Psoas muscle (tissue), 7 donors: ENCODE measurements at regions not wholly inside any gene's neighbourhood (a gene's known extent, or its start where the extent isn't known, plus 50 kb on each side); places are given as distances from the start of the nearest gene placed in this dataset.

Source experiments
- ATAC-seq, 4 donors: fragments of 200-7000 bp; cut with Tn5 transposase; one replicate each; pipeline ENCODE4 v1.9.1; 2020; ENCODE audit warnings: moderate library complexity in 3 of 4, mild to moderate bottlenecking in 2 of 4
- DNase-seq, 2 donors: peaks; one replicate each; pipeline ENCODE4 v3.0.0-alpha.2; 2020
- H3K27ac ChIP-seq: fragments of 200-600 bp; one replicate; pipeline ENCODE4 v1.8.0; 2022
- H3K27me3 ChIP-seq, 3 donors: fragments of 200-600 bp in 1 of 3; one replicate each; pipeline versions ENCODE4 v1.6.1 to v1.8.0; 2013 to 2022; ENCODE audit warnings: low read length in 2 of 3, mild to moderate bottlenecking in 2 of 3, moderate library complexity in 1 of 3; ENCODE audit not compliant: insufficient read depth in 3 of 3
- H3K36me3 ChIP-seq, 2 donors: fragments of 200-600 bp in 1 of 2; one replicate each; pipeline versions ENCODE4 v1.6.1 to v1.8.0; 2013 to 2022; ENCODE audit warnings: low read depth in 1 of 2, mild to moderate bottlenecking in 1 of 2, moderate library complexity in 1 of 2; ENCODE audit not compliant: insufficient read depth in 1 of 2
- H3K4me1 ChIP-seq: fragments of 200-600 bp; one replicate; pipeline ENCODE4 v1.8.0; 2022
- H3K4me3 ChIP-seq: fragments of 200-600 bp; one replicate; pipeline ENCODE4 v1.8.0; 2022; ENCODE audit warnings: mild to moderate bottlenecking
- H3K9me3 ChIP-seq: fragments of 200-600 bp; one replicate; pipeline ENCODE4 v1.8.0; 2022
- CTCF ChIP-seq: fragments of 200-600 bp; IDR thresholded peaks from one replicate; pipeline ENCODE4 v1.8.0; 2022; ENCODE audit warnings: antibody characterized with exemption
- WGBS, 3 donors: extraction: QIAGEN DNeasy Blood & Tissue Kit; methylation state at CpG; one replicate each; pipeline versions ENCODE4 v1.1.6 to v1.1.7; 2013; 5-methylcytosine and 5-hydroxymethylcytosine counted together
- intact Hi-C, 2 donors: fragments of 100-400 bp; cut with DNase I; formaldehyde crosslinking; loops; one replicate each; pipeline versions ENCODE4 v1.11.0 to v1.14.2; 2022
- donor health status: healthy with polysubstance abuse.
- donor health status: DM: no; HTN: no; CAD: no; lungs with moderate emphysema.
- donor health status: Bipolar disorder and iron deficiency.
- donor health status: healthy.
- donor health status: DM: yes; HTN: yes; CAD: no.
- donor health status: DM: no; HTN: no; CAD: no.
- donor health status: DM: yes; HTN: yes; CAD: no.

GRCh38 chr21:36602735-36603134, 96.2 kb upstream of the SIM2 start:
- ATAC-seq, result no peak
- peaks cover 0 to 35% (median 8%) of the 10 kb centered on the region in 3 donors for H3K27me3 ChIP-seq
- WGBS, 3 donors, result 80 to 86% (median 83%) methylated on average over 8 of the region's 8 CpGs

GRCh38 chr21:36603221-36603620, 95.7 kb upstream of the SIM2 start:
- DNase-seq (no peak), ATAC-seq (no peak)
- H3K4me3 ChIP-seq, result no peak overlapping the region
- peaks cover 0 to 35% (median 8%) of the 10 kb centered on the region in 3 donors for H3K27me3 ChIP-seq
- intact Hi-C loops, result no loop called here
- no peaks in the 10 kb centered on the region for H3K9me3 ChIP-seq
- no peak overlapping the region for H3K27ac ChIP-seq
- no peaks in the 10 kb centered on the region for H3K36me3 ChIP-seq
- no peak for TF ChIP-seq CTCF
- WGBS, 3 donors, result 30 to 55% (median 48%) methylated on average over 2 of the region's 2 CpGs
- no peaks in the 10 kb centered on the region for H3K4me1 ChIP-seq

More at GRCh38 chr21:36602735-36603134, 96.2 kb upstream of the SIM2 start:
- no peaks in the 10 kb centered on the region for H3K9me3 ChIP-seq
- no peak for DNase-seq
- TF ChIP-seq CTCF, result no peak
- no peak overlapping the region for H3K4me3 ChIP-seq
- H3K36me3 ChIP-seq, result no peaks in the 10 kb centered on the region
- no peaks in the 10 kb centered on the region for H3K4me1 ChIP-seq
- intact Hi-C loops, result no loop called here
- no peak overlapping the region for H3K27ac ChIP-seq

GRCh38 chr21:36605426-36605825, 93.5 kb upstream of the SIM2 start:
- H3K4me3 ChIP-seq, result no peak overlapping the region
- WGBS, 3 donors, result 35 to 40% (median 39%) methylated on average over 8 of the region's 8 CpGs
- H3K27me3 ChIP-seq, result peaks cover 0 to 31% (median 12%) of the 10 kb centered on the region in 3 donors
- H3K36me3 ChIP-seq, result no peaks in the 10 kb centered on the region
- intact Hi-C loops, result no loop called here
- DNase-seq, result no peak
- H3K27ac ChIP-seq, result no peak overlapping the region
- no peak for TF ChIP-seq CTCF
- H3K9me3 ChIP-seq, result peaks cover 3% of the 10 kb centered on the region
- no peaks in the 10 kb centered on the region for H3K4me1 ChIP-seq
- ATAC-seq, result no peak

GRCh38 chr21:36606287-36606982, 92.5 kb upstream of the SIM2 start:
- H3K4me1 ChIP-seq, result no peaks in the 10 kb centered on the region
- H3K27ac ChIP-seq, result no peak overlapping the region
- no peaks in the 10 kb centered on the region for H3K36me3 ChIP-seq
- intact Hi-C loops, result no loop called here
- peaks cover 0 to 21% (median 9%) of the 10 kb centered on the region in 3 donors for H3K27me3 ChIP-seq
- WGBS, 3 donors, result 66 to 76% (median 67%) methylated on average over 19 of the region's 19 CpGs
- no peak for TF ChIP-seq CTCF
- no peak overlapping the region for H3K4me3 ChIP-seq
- peaks cover 3% of the 10 kb centered on the region for H3K9me3 ChIP-seq
- DNase-seq, result no peak
- ATAC-seq, result no peak

- Histone ChIP-seq H3K27ac (no peak overlapping the region), H3K4me1 (no peaks in the 10 kb centered on the region), H3K4me3 (no peak overlapping the region), H3K36me3 (no peaks in the 10 kb centered on the region), H3K27me3 (peaks cover 0 to 20% (median 9%) of the 10 kb centered on the region in 3 donors), H3K9me3 (peaks cover 3% of the 10 kb centered on the region)
- intact Hi-C loops, result no loop called here
- no peak for DNase-seq
- 66 to 76% (median 73%) methylated on average over 6 of the region's 6 CpGs for WGBS, 3 donors
- TF ChIP-seq CTCF, result no peak
- ATAC-seq, result no peak
Measured at GRCh38 chr21:36606983-36607325, 92.0 kb upstream of the SIM2 start.
